HepG2 (cell line): ENCODE measurements at regions not wholly inside any gene's neighbourhood (a gene's known extent, or its start where the extent isn't known, plus 50 kb on each side); places are given as distances from the start of the nearest gene placed in this dataset.

Source experiments
- ATAC-seq: fragments of 200-7000 bp; cut with Tn5 transposase; 3 replicates; pipeline ENCODE4 v1.9.1; 2020; ENCODE audit warnings: mild to moderate bottlenecking, moderate library complexity
- BruUV-seq: library from RNA; stranded (reverse); fragments of 400-500 nt; replicated peaks from 2 replicates; lab custom pipeline; 2021; lab: Mats Ljungman, UMichigan
- CTCF ChIA-PET: fragments of 300-600 bp; formaldehyde crosslinking; extraction: SDS; loops from one replicate; lab custom pipeline; 2021; ENCODE audit warnings: low total read pairs, inconsistent platforms, low intra/inter-chr PET ratio; lab: Yijun Ruan, JAX
- POLR2A ChIA-PET: fragments of 350-600 bp; sonication (Branson Sonifier 250); formaldehyde crosslinking; loops from one replicate; lab custom pipeline; 2020; ENCODE audit warnings: antibody characterized with exemption, inconsistent platforms; lab: Yijun Ruan, JAX
- DNase-seq: peaks from one replicate; pipeline ENCODE4 v3.0.0-alpha.2; 2015; ENCODE audit warnings: low spot score
- FAIRE-seq: peaks from 3 replicates; lab custom pipeline; 2011; peaks lifted over from hg19 to GRCh38; lab: Jason Lieb, UNC
- H2AFZ ChIP-seq: one replicate; pipeline ENCODE4 v1.6.1; 2011; ENCODE audit warnings: low read length, inconsistent platforms
- H3K27ac ChIP-seq: fragments of 300-600 bp; 3 replicates; pipeline ENCODE4 v1.8.0; 2011; ENCODE audit warnings: mixed run types, mild to moderate bottlenecking, mixed read lengths, low read length, inconsistent platforms; ENCODE audit not compliant: insufficient read depth; ENCODE audit errors: extremely low read length
- H3K27me3 ChIP-seq, 2 experiments: fragments of 200-600 bp in 1 of 2; 2 replicates in 1 of 2; 3 replicates in 1 of 2; pipeline versions ENCODE4 v1.6.0 to v1.8.0; 2011; ENCODE audit warnings: low read length in 2 of 2, mild to moderate bottlenecking in 2 of 2, moderate library complexity in 2 of 2, inconsistent platforms in 1 of 2; ENCODE audit not compliant: insufficient read depth in 2 of 2, control insufficient read depth in 1 of 2
- H3K36me3 ChIP-seq, 2 experiments: fragments of 200-600 bp in 1 of 2; replicated peaks in 1 of 2; 2 replicates in 1 of 2; 3 replicates in 1 of 2; pipeline versions ENCODE4 v1.5.1 to v1.8.0; 2011; ENCODE audit warnings: low read length in 2 of 2, inconsistent platforms in 1 of 2; ENCODE audit not compliant: insufficient read depth in 2 of 2, control insufficient read depth in 1 of 2
- H3K4me1 ChIP-seq: 2 replicates; pipeline ENCODE4 v1.5.1; 2012; ENCODE audit warnings: low read length, inconsistent platforms; ENCODE audit not compliant: insufficient read depth
- H3K4me2 ChIP-seq: 2 replicates; pipeline ENCODE4 v1.6.0; 2011; ENCODE audit warnings: low read depth, low read length, inconsistent platforms
- H3K4me3 ChIP-seq, 3 experiments: fragments of 200-600 bp in 1 of 3; sonication (generic), shearing (Covaris generic) in 1 of 3; replicated peaks in 1 of 3; 2 replicates each; pipeline ENCODE4 v1.5.1; 2011 to 2016; ENCODE audit warnings: low read length in 3 of 3, inconsistent platforms in 2 of 3, low read depth in 2 of 3, mild to moderate bottlenecking in 2 of 3, control low read depth in 1 of 3, mixed read lengths in 1 of 3; ENCODE audit not compliant: insufficient read depth in 1 of 3
- H3K79me2 ChIP-seq: one replicate; pipeline ENCODE4 v1.6.1; 2011; ENCODE audit warnings: low read length, inconsistent platforms; ENCODE audit not compliant: insufficient read depth
- H3K9ac ChIP-seq: 2 replicates; pipeline ENCODE4 v1.6.0; 2011; ENCODE audit warnings: mild to moderate bottlenecking, low read depth, low read length, inconsistent platforms; ENCODE audit not compliant: insufficient read depth
- H3K9me3 ChIP-seq: 2 replicates; pipeline ENCODE4 v1.5.1; 2012; ENCODE audit warnings: mild to moderate bottlenecking, low read length
- H4K20me1 ChIP-seq: 2 replicates; pipeline ENCODE4 v1.6.0; 2011; ENCODE audit warnings: inconsistent platforms, mild to moderate bottlenecking, low read length, moderate library complexity; ENCODE audit not compliant: insufficient read depth
- EED ChIP-seq: sonication (generic); formaldehyde crosslinking; IDR thresholded peaks from 2 replicates; pipeline ENCODE4 v1.5.0; 2020; ENCODE audit warnings: mild to moderate bottlenecking, missing genetic modification reagents
- HOXA9 ChIP-seq: sonication (generic); formaldehyde crosslinking; IDR thresholded peaks from 2 replicates; pipeline ENCODE4 v1.8.1; 2022; ENCODE audit warnings: missing genetic modification reagents, mild to moderate bottlenecking, moderate library complexity, borderline replicate concordance
- KDM6A ChIP-seq: IDR thresholded peaks from 2 replicates; pipeline ENCODE4 v1.6.1; 2016; ENCODE audit warnings: low read depth
- NFIB ChIP-seq: sonication (generic); formaldehyde crosslinking; IDR thresholded peaks from 2 replicates; pipeline ENCODE4 v1.9.0; 2021; ENCODE audit warnings: missing genetic modification reagents, mild to moderate bottlenecking, borderline replicate concordance
- SALL1 ChIP-seq: sonication (generic); formaldehyde crosslinking; IDR thresholded peaks from 2 replicates; pipeline ENCODE4 v1.8.0; 2022; ENCODE audit warnings: mild to moderate bottlenecking, missing genetic modification reagents
- SRSF4 ChIP-seq: fragments of 200-400 bp; formaldehyde crosslinking; IDR thresholded peaks from one replicate; pipeline ENCODE4 v1.6.1; 2018; ENCODE audit warnings: mild to moderate bottlenecking, low read depth, low read length, moderate library complexity; ENCODE audit not compliant: poor library complexity, severe bottlenecking
- TMF1 ChIP-seq: sonication (generic); formaldehyde crosslinking; IDR thresholded peaks from 2 replicates; pipeline ENCODE4 v1.8.1; 2022; ENCODE audit warnings: low read depth, missing genetic modification reagents
- YEATS2 ChIP-seq: sonication (generic); formaldehyde crosslinking; IDR thresholded peaks from 2 replicates; pipeline ENCODE4 v1.4.0; 2020; ENCODE audit warnings: missing genetic modification reagents, borderline replicate concordance
- ZFP62 ChIP-seq: sonication (generic); formaldehyde crosslinking; IDR thresholded peaks from 2 replicates; pipeline ENCODE4 v1.4.0; 2020; ENCODE audit warnings: missing genetic modification reagents
- ZFY ChIP-seq: sonication (generic); formaldehyde crosslinking; IDR thresholded peaks from 2 replicates; pipeline ENCODE4 v1.4.0; 2020; ENCODE audit warnings: missing genetic modification reagents
- ZMYM3 ChIP-seq: sonication (generic); formaldehyde crosslinking; IDR thresholded peaks from 2 replicates; pipeline ENCODE4 v1.5.1; 2020; ENCODE audit warnings: mild to moderate bottlenecking, missing genetic modification reagents
- ZNF124 ChIP-seq: sonication (generic); formaldehyde crosslinking; IDR thresholded peaks from 2 replicates; pipeline ENCODE4 v1.4.0; 2020; ENCODE audit warnings: missing genetic modification reagents
- ZNF207 ChIP-seq: fragments of 450-650 bp; IDR thresholded peaks from 2 replicates; pipeline ENCODE4 v1.6.1; 2016; ENCODE audit warnings: antibody characterized with exemption, borderline replicate concordance
- ZNF564 ChIP-seq: sonication (generic); formaldehyde crosslinking; IDR thresholded peaks from 2 replicates; pipeline ENCODE4 v1.8.1; 2023; ENCODE audit warnings: mild to moderate bottlenecking, missing genetic modification reagents
- ZNF569 ChIP-seq: sonication (generic); formaldehyde crosslinking; IDR thresholded peaks from 2 replicates; pipeline ENCODE4 v1.5.0; 2020; ENCODE audit warnings: mild to moderate bottlenecking, missing genetic modification reagents, moderate library complexity, borderline replicate concordance
- ZNF792 ChIP-seq: IDR thresholded peaks from 2 replicates; pipeline ENCODE4 v1.6.1; 2016
- ZSCAN9 ChIP-seq: IDR thresholded peaks from 2 replicates; pipeline ENCODE4 v1.6.1; 2016; ENCODE audit warnings: borderline replicate concordance
- WGBS: methylation state at CpG from one replicate; pipeline ENCODE4 v1.1.6; 2017; ENCODE audit warnings: low lambda C conversion rate; 5-methylcytosine and 5-hydroxymethylcytosine counted together
- in situ Hi-C: cut with HindIII; loops from 2 replicates; pipeline ENCODE4 v1.10.0; 2017; ENCODE audit warnings: low pct_unique_long_range_greater_than_20kb; ENCODE audit not compliant: extremely low pct_ligation_motif_present
- intact Hi-C: fragments of 100-400 bp; cut with micrococcal nuclease; formaldehyde crosslinking; loops from one replicate; pipeline ENCODE4 v1.10.0; 2022; ENCODE audit not compliant: unreplicated experiment
- TF ChIP-seq, protein P1 (sequence below): sonication (generic); formaldehyde crosslinking; IDR thresholded peaks from 2 replicates; pipeline ENCODE4 v1.8.0; 2022; ENCODE audit warnings: missing genetic modification reagents, mild to moderate bottlenecking, borderline replicate concordance
- TF ChIP-seq, protein P2 (sequence below): sonication (generic); formaldehyde crosslinking; IDR thresholded peaks from 2 replicates; pipeline ENCODE4 v1.8.0; 2022; ENCODE audit warnings: mild to moderate bottlenecking, missing genetic modification reagents
- TF ChIP-seq, protein P3 (sequence below): sonication (generic); formaldehyde crosslinking; IDR thresholded peaks from 2 replicates; pipeline ENCODE4 v1.5.0; 2020; ENCODE audit warnings: missing genetic modification reagents

DNA sequence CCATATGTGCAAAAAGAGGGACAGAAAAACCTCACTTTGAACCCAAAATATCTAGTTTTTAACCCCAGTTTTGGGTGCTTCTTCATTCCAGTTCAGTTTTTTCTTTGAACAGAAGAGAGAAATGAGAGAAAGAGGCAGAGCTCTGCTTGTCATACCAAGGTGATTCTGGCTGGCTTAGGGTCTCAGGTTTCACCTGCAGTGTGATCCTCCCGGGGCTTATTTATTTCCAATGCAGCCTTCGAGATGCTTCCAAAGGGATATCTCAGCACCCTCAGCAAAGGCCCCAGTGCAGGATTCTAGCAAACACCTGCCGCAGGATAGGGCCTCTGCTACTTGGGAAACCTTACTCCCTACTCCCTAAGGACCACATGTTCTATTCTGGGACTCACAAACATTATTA is 131.3 kb downstream of the WDR11 start:
- no peak overlapping the region for H3K4me3 ChIP-seq
- in situ Hi-C loops = no loop called here
- 14% methylated on average over 3 of the region's 3 CpGs for WGBS
- H3K9me3 ChIP-seq = no peaks in the 10 kb centered on the region
- H2AFZ ChIP-seq = no peak overlapping the region
- peaks cover 11% of the 10 kb centered on the region for H3K4me1 ChIP-seq
- H3K36me3 ChIP-seq = no peaks in the 10 kb centered on the region
- no TSS peak for BruUV-seq
- CTCF ChIA-PET = no interaction called here
- H3K79me2 ChIP-seq = no peaks in the 10 kb centered on the region
- DNase-seq (no peak), FAIRE-seq (no peak), ATAC-seq (no peak)
- intact Hi-C loops = no loop called here
- no peaks in the 10 kb centered on the region for H4K20me1 ChIP-seq
- H3K27me3 ChIP-seq = peaks cover 6 to 27% of the 10 kb centered on the region in 2 experiments
- TF ChIP-seq ZNF124 (no peak), HOXA9 (CRISPR knock-in tag) (no peak), ZNF207 (no peak), ZNF564 (no peak), ZNF569 (no peak), KDM6A (CRISPR knock-in tag) (no peak), YEATS2 (CRISPR knock-in tag) (no peak), ZNF792 (no peak), ZFY (CRISPR knock-in tag) (no peak), SRSF4 (no peak), ZMYM3 (no peak), NFIB (CRISPR knock-in tag) (no peak), SALL1 (CRISPR knock-in tag) (no peak), EED (CRISPR knock-in tag) (no peak), TMF1 (no peak), ZSCAN9 (CRISPR knock-in tag) (no peak), ZFP62 (CRISPR knock-in tag) (no peak)
- TF ChIP-seq, protein P1, sequence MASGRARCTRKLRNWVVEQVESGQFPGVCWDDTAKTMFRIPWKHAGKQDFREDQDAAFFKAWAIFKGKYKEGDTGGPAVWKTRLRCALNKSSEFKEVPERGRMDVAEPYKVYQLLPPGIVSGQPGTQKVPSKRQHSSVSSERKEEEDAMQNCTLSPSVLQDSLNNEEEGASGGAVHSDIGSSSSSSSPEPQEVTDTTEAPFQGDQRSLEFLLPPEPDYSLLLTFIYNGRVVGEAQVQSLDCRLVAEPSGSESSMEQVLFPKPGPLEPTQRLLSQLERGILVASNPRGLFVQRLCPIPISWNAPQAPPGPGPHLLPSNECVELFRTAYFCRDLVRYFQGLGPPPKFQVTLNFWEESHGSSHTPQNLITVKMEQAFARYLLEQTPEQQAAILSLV (CRISPR knock-in tag) = no peak
- TF ChIP-seq, protein P2, sequence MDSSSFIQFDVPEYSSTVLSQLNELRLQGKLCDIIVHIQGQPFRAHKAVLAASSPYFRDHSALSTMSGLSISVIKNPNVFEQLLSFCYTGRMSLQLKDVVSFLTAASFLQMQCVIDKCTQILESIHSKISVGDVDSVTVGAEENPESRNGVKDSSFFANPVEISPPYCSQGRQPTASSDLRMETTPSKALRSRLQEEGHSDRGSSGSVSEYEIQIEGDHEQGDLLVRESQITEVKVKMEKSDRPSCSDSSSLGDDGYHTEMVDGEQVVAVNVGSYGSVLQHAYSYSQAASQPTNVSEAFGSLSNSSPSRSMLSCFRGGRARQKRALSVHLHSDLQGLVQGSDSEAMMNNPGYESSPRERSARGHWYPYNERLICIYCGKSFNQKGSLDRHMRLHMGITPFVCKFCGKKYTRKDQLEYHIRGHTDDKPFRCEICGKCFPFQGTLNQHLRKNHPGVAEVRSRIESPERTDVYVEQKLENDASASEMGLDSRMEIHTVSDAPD (CRISPR knock-in tag) = no peak
- TF ChIP-seq, protein P3, sequence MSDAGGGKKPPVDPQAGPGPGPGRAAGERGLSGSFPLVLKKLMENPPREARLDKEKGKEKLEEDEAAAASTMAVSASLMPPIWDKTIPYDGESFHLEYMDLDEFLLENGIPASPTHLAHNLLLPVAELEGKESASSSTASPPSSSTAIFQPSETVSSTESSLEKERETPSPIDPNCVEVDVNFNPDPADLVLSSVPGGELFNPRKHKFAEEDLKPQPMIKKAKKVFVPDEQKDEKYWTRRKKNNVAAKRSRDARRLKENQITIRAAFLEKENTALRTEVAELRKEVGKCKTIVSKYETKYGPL = no peak
- TF ChIP-seq, all 625 proteins: peak for 0
- Histone ChIP-seq H3K27ac (no peak overlapping the region), H3K4me2 (no peak overlapping the region), H3K9ac (no peak overlapping the region)
- POLR2A ChIA-PET = no interaction called here
